HUES48 (cell line): ENCODE measurements at regions not wholly inside any gene's neighbourhood (a gene's known extent, or its start where the extent isn't known, plus 50 kb on each side); places are given as distances from the start of the nearest gene placed in this dataset.

ENCODE experiments used
- H3K27ac ChIP-seq: one replicate; pipeline ENCODE4 v1.7.0; 2013; ENCODE audit warnings: low read depth, low read length, inconsistent platforms
- H3K27me3 ChIP-seq: 2 replicates; pipeline ENCODE4 v1.6.1; 2013; ENCODE audit warnings: mild to moderate bottlenecking, low read length; ENCODE audit not compliant: control insufficient read depth, insufficient read depth
- H3K36me3 ChIP-seq: 2 replicates; pipeline ENCODE4 v1.6.1; 2013; ENCODE audit warnings: low read length; ENCODE audit not compliant: control insufficient read depth, insufficient read depth
- H3K4me1 ChIP-seq: 2 replicates; pipeline ENCODE4 v1.6.1; 2013; ENCODE audit warnings: mild to moderate bottlenecking, low read length; ENCODE audit not compliant: control insufficient read depth, insufficient read depth
- H3K4me3 ChIP-seq: 2 replicates; pipeline ENCODE4 v1.5.1; 2013; ENCODE audit warnings: mild to moderate bottlenecking, low read depth, low read length
- H3K9ac ChIP-seq: 2 replicates; pipeline ENCODE4 v1.6.1; 2013; ENCODE audit warnings: mild to moderate bottlenecking, low read depth, low read length, moderate library complexity
- H3K9me3 ChIP-seq: 2 replicates; pipeline ENCODE4 v1.6.1; 2013; ENCODE audit warnings: low read length; ENCODE audit not compliant: control insufficient read depth, insufficient read depth

DNA sequence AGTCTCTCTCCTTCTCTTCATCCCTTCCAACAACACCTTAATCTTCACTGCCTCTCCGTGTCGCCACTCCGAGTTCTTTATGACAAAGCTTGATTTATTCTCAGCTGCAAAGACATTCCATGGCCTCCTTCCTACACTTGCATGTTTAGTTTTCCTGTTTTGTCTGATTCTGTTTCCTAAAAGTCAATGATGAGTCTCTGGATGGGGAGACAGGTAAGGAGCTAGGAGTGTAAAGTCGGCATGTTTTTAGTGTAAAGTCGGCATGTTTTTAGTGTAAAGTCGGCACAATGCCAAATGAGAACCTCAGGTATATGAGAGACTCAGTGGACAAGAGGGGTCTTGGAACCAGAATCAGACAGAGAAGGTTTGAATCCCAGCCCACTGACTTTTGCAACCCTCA, 362.3 kb upstream of the EEF2KMT start:
- H3K4me1 ChIP-seq = peaks cover 3% of the 10 kb centered on the region
- H3K4me3 ChIP-seq = no peak overlapping the region
- no peaks in the 10 kb centered on the region for H3K27me3 ChIP-seq
- H3K9ac ChIP-seq = no peak overlapping the region
- H3K27ac ChIP-seq = no peak overlapping the region
- no peaks in the 10 kb centered on the region for H3K9me3 ChIP-seq
- no peaks in the 10 kb centered on the region for H3K36me3 ChIP-seq

DNA sequence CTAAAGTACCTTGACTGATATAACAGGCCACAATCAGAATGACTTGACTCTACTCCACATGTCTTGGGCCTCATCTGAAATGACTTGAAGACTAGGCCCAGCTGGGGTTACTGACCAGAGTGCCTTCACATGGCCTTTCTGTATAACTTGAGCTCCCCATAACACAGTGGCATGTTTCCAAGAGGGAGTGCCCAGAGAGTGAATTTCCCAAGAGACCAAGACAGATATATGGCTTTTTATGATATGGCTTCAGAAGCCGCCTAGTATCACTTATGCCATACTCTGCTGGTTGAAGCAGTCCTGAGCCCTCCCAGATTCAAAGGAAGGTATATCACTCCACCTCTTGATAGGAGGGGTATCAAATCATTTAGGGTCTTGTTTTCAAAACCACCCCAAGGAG, 357.5 kb upstream of the EEF2KMT start:
- no peak overlapping the region for H3K9ac ChIP-seq
- no peaks in the 10 kb centered on the region for H3K36me3 ChIP-seq
- no peak overlapping the region for H3K27ac ChIP-seq
- peaks cover 7% of the 10 kb centered on the region for H3K27me3 ChIP-seq
- H3K4me3 ChIP-seq = no peak overlapping the region
- no peaks in the 10 kb centered on the region for H3K9me3 ChIP-seq
- peaks cover 22% of the 10 kb centered on the region for H3K4me1 ChIP-seq

DNA sequence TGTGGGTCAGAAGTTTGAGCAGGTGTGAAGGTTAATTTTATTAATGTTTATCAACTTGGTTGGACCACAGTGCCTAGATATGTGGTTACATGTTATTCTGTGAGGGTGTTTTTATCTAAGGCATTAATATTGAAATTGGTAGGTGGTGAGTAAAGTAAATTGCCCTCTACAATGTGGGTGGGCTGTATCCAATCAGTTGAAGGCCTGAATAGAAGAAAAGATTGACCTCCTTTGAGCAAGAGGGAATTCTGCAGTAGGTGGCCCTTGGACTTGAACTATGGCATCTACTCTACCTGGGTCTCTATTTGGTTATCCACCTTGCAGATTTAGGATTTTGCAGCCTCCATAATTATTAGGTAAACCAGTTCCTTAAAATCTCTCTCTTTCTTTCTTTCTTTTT, 356.8 kb upstream of the EEF2KMT start:
- Histone ChIP-seq H3K27me3 (peaks cover 7% of the 10 kb centered on the region), H3K4me3 (no peak overlapping the region), H3K4me1 (peaks cover 28% of the 10 kb centered on the region), H3K9me3 (no peaks in the 10 kb centered on the region), H3K27ac (no peak overlapping the region), H3K36me3 (no peaks in the 10 kb centered on the region), H3K9ac (no peak overlapping the region)

GRCh38 chr16:5451641-5452040, 354.0 kb upstream of the EEF2KMT start:
- peak overlapping the region; percentile 96 for H3K27ac ChIP-seq
- H3K4me1 ChIP-seq = peaks cover 30% of the 10 kb centered on the region
- peaks cover 7% of the 10 kb centered on the region for H3K27me3 ChIP-seq
- H3K4me3 ChIP-seq = peak overlapping the region; percentile 29; the same call in 1 of the 2 replicates
- no peak overlapping the region for H3K9ac ChIP-seq
- H3K9me3 ChIP-seq = no peaks in the 10 kb centered on the region
- no peaks in the 10 kb centered on the region for H3K36me3 ChIP-seq

DNA sequence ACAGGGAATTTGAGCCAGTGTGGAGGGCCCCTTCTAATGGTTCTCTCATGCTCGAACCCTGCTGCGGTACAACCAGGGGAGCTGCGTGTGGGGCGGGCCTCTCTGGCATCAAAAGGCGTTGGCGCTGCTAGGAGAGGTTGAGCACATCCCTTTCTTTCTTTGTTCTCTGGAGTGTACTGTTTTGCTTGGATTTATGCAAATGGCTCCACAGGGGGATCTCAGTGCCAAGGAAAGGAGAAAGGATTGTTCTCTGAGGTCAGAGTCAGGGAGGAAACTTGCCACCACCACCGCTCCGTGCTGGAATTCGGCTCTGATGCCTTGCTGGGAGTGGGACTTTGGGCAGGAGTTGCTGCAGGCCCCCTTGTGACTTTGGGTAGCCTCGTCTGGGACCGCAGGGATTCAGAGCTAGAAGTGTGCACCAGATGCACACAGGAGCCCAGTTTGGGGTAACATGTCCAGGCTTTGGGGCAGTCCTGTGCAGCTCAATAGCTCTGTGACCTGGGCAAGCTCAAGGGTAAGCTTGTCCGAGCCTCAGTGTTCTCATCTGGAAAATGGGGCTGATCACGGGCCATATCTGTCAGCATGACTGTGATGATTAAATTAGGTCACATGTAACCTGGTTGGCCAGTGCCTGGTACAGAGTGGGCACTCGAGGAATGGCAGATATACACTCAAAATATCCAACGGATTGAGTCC, 353.0 kb upstream of the EEF2KMT start:
- H3K4me1 ChIP-seq = peaks cover 39% of the 10 kb centered on the region
- H3K27ac ChIP-seq = peak overlapping the region; percentile 96
- no peaks in the 10 kb centered on the region for H3K36me3 ChIP-seq
- no peaks in the 10 kb centered on the region for H3K9me3 ChIP-seq
- H3K27me3 ChIP-seq = peaks cover 7% of the 10 kb centered on the region
- H3K4me3 ChIP-seq = peak overlapping the region; percentile 15; the same call in 1 of the 2 replicates
- peak overlapping the region; percentile 7; the same call in 1 of the 2 replicates for H3K9ac ChIP-seq

GRCh38 chr16:5449901-5450300, 352.3 kb upstream of the EEF2KMT start:
- Histone ChIP-seq H3K9me3 (no peaks in the 10 kb centered on the region), H3K4me3 (peak overlapping the region; percentile 23; the same call in 1 of the 2 replicates), H3K36me3 (no peaks in the 10 kb centered on the region), H3K4me1 (peaks cover 39% of the 10 kb centered on the region), H3K27ac (peak overlapping the region; percentile 96), H3K27me3 (peaks cover 7% of the 10 kb centered on the region), H3K9ac (peak overlapping the region; percentile 7; the same call in 1 of the 2 replicates)

DNA sequence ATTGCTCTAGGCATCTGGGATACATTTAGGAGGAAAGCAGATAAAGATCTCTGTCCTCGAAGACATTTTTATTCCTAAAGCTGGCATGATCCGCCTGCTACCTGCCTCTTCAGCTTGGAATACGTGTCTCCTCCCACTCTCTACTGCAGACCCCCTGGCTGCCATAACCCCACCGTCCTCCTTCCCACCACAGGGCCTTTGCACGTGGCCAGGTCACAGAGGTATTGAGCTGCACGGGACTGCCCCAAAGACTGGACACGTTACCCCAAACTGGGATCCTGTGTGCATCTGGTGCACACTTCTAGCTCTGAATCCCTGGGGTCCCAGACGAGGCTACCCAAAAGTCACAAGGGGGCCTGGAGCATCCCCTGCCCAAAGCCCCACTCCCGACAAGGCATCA, 351.2 kb upstream of the EEF2KMT start:
- Histone ChIP-seq H3K27me3 (peaks cover 7% of the 10 kb centered on the region), H3K9ac (no peak overlapping the region), H3K27ac (no peak overlapping the region), H3K36me3 (no peaks in the 10 kb centered on the region), H3K9me3 (no peaks in the 10 kb centered on the region), H3K4me1 (peaks cover 38% of the 10 kb centered on the region), H3K4me3 (no peak overlapping the region)

DNA sequence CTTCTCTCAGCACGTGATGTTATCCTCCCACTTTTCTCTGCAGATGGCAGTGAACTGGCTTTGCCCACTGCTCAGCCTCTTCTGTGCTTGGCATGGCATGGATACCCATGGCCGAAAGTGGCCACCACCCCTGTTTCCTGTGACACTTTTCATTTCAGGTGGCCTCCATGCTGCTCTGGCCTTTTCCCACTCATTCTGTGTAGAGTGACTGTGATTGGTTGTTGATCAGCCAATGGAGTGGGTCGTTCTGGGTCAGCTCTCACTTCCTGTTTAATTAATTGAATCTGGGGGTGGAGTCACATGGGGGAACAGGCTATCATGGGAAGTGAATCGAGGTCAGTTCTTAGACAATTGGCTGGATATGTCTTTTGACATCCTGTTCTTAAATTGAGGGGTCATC, 350.1 kb upstream of the EEF2KMT start:
- H3K4me1 ChIP-seq = peaks cover 34% of the 10 kb centered on the region
- no peaks in the 10 kb centered on the region for H3K9me3 ChIP-seq
- H3K27ac ChIP-seq = no peak overlapping the region
- no peaks in the 10 kb centered on the region for H3K27me3 ChIP-seq
- H3K36me3 ChIP-seq = no peaks in the 10 kb centered on the region
- H3K4me3 ChIP-seq = no peak overlapping the region
- H3K9ac ChIP-seq = no peak overlapping the region

GRCh38 chr16:5446623-5447240, 349.1 kb upstream of the EEF2KMT start:
- Histone ChIP-seq H3K36me3 (no peaks in the 10 kb centered on the region), H3K4me3 (no peak overlapping the region), H3K4me1 (peaks cover 31% of the 10 kb centered on the region), H3K9me3 (no peaks in the 10 kb centered on the region), H3K9ac (no peak overlapping the region), H3K27me3 (no peaks in the 10 kb centered on the region), H3K27ac (peak overlapping the region; percentile 69)

DNA sequence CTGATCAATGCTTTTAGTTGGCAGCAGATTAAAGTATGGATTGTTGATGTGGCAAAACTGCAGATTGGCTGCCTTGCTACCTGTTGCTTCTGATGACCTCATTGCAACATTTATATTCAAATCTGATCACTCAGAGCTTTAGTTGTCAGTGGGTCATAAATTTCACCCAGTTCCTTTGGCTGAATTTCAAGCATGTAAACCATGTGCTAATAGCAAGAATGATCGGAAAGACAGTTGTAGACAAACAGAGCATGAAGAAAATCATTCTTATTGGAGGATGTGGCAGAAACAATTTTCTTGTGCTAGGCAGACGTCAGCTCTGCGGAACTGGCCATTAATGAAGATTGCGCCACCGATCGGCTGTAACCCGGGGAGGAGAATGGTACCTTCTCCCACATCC, 346.6 kb upstream of the EEF2KMT start:
- peaks cover 12% of the 10 kb centered on the region for H3K4me1 ChIP-seq
- H3K4me3 ChIP-seq = no peak overlapping the region
- H3K9ac ChIP-seq = no peak overlapping the region
- H3K9me3 ChIP-seq = no peaks in the 10 kb centered on the region
- H3K27me3 ChIP-seq = no peaks in the 10 kb centered on the region
- H3K27ac ChIP-seq = no peak overlapping the region
- no peaks in the 10 kb centered on the region for H3K36me3 ChIP-seq

- H3K4me1 ChIP-seq = peaks cover 12% of the 10 kb centered on the region
- no peak overlapping the region for H3K4me3 ChIP-seq
- no peaks in the 10 kb centered on the region for H3K36me3 ChIP-seq
- H3K9ac ChIP-seq = no peak overlapping the region
- no peaks in the 10 kb centered on the region for H3K9me3 ChIP-seq
- no peaks in the 10 kb centered on the region for H3K27me3 ChIP-seq
- H3K27ac ChIP-seq = no peak overlapping the region
Observed at GRCh38 chr16:5442986-5443385, 345.4 kb upstream of the EEF2KMT start.
